H9 (cell line): ENCODE measurements at regions not wholly inside any gene's neighbourhood (a gene's known extent, or its start where the extent isn't known, plus 50 kb on each side); places are given as distances from the start of the nearest gene placed in this dataset.

Experiments
- DNase-seq: peaks from one replicate; pipeline ENCODE4 v3.0.0-alpha.2; 2017
- H2AFZ ChIP-seq: one replicate; pipeline ENCODE4 v1.6.1; 2013; ENCODE audit warnings: mild to moderate bottlenecking, low read length, control low read depth, moderate library complexity
- H2AK5ac ChIP-seq: 2 replicates; pipeline ENCODE4 v1.6.1; 2013; ENCODE audit warnings: low read length, control low read depth, mixed read lengths; ENCODE audit not compliant: insufficient read length
- H2BK120ac ChIP-seq: one replicate; pipeline ENCODE4 v1.6.1; 2013; ENCODE audit warnings: low read depth, mild to moderate bottlenecking, low read length, control low read depth, inconsistent platforms; ENCODE audit not compliant: poor library complexity, severe bottlenecking
- H2BK12ac ChIP-seq: 2 replicates; pipeline ENCODE4 v1.6.1; 2013; ENCODE audit warnings: low read length, control low read depth, mixed read lengths, low read depth; ENCODE audit not compliant: insufficient read length
- H2BK15ac ChIP-seq: 2 replicates; pipeline ENCODE4 v1.6.1; 2013; ENCODE audit warnings: low read depth, low read length, control low read depth
- H2BK20ac ChIP-seq: one replicate; pipeline ENCODE4 v1.6.1; 2013; ENCODE audit warnings: low read depth, mild to moderate bottlenecking, low read length, control low read depth, inconsistent platforms; ENCODE audit not compliant: poor library complexity, severe bottlenecking
- H2BK5ac ChIP-seq: 2 replicates; pipeline ENCODE4 v1.6.1; 2013; ENCODE audit warnings: low read length, control low read depth, mixed read lengths; ENCODE audit not compliant: insufficient read length
- H3K14ac ChIP-seq: 2 replicates; pipeline ENCODE4 v1.6.1; 2013; ENCODE audit warnings: low read length, control low read depth; ENCODE audit not compliant: insufficient read depth
- H3K18ac ChIP-seq: 2 replicates; pipeline ENCODE4 v1.6.1; 2013; ENCODE audit warnings: low read depth, mild to moderate bottlenecking, mixed read lengths, low read length, control low read depth; ENCODE audit not compliant: insufficient read length
- H3K23ac ChIP-seq: 2 replicates; pipeline ENCODE4 v1.6.1; 2013; ENCODE audit warnings: low read length, control low read depth, mixed read lengths, low read depth; ENCODE audit not compliant: insufficient read length
- H3K23me2 ChIP-seq: 2 replicates; pipeline ENCODE4 v1.6.1; 2013; ENCODE audit warnings: low read depth, mild to moderate bottlenecking, mixed read lengths, low read length, control low read depth; ENCODE audit not compliant: insufficient read length, poor library complexity, severe bottlenecking
- H3K27ac ChIP-seq: 2 replicates; pipeline ENCODE4 v1.5.1; 2013; ENCODE audit warnings: low read length, control low read depth, mixed read lengths, low read depth; ENCODE audit not compliant: insufficient read length
- H3K27me3 ChIP-seq: 2 replicates; pipeline ENCODE4 v1.6.1; 2013; ENCODE audit warnings: low read length, control low read depth, inconsistent platforms; ENCODE audit not compliant: insufficient read depth
- H3K4ac ChIP-seq: 2 replicates; pipeline ENCODE4 v1.6.1; 2013; ENCODE audit warnings: low read depth, mild to moderate bottlenecking, control low read depth, inconsistent platforms, low read length, moderate library complexity
- H3K4me1 ChIP-seq: 2 replicates; pipeline ENCODE4 v1.6.1; 2013; ENCODE audit warnings: low read length, control low read depth, inconsistent platforms; ENCODE audit not compliant: insufficient read depth
- H3K4me2 ChIP-seq: 2 replicates; pipeline ENCODE4 v1.6.1; 2013; ENCODE audit warnings: low read length, control low read depth, mixed read lengths; ENCODE audit not compliant: insufficient read length, insufficient read depth
- H3K56ac ChIP-seq: 2 replicates; pipeline ENCODE4 v1.6.1; 2013; ENCODE audit warnings: low read depth, mild to moderate bottlenecking, mixed read lengths, low read length, control low read depth; ENCODE audit not compliant: insufficient read length
- H3K79me1 ChIP-seq: 2 replicates; pipeline ENCODE4 v1.6.1; 2013; ENCODE audit warnings: low read depth, mild to moderate bottlenecking, moderate library complexity, low read length, control low read depth, inconsistent platforms; ENCODE audit not compliant: insufficient read depth, poor library complexity, severe bottlenecking
- H3K79me2 ChIP-seq: 2 replicates; pipeline ENCODE4 v1.6.1; 2013; ENCODE audit warnings: low read length, control low read depth, inconsistent platforms; ENCODE audit not compliant: insufficient read depth
- H3K9ac ChIP-seq: 2 replicates; pipeline ENCODE4 v1.6.1; 2013; ENCODE audit warnings: low read length, control low read depth, mixed read lengths; ENCODE audit not compliant: insufficient read length; ENCODE audit errors: extremely low read depth
- H3K9me3 ChIP-seq: one replicate; pipeline ENCODE4 v1.6.1; 2013; ENCODE audit warnings: low read depth, low read length, inconsistent platforms; ENCODE audit not compliant: control insufficient read depth
- H3T11ph ChIP-seq: one replicate; pipeline ENCODE4 v1.6.1; 2013; ENCODE audit warnings: mild to moderate bottlenecking, low read length, control low read depth, inconsistent platforms
- H4K20me1 ChIP-seq: one replicate; pipeline ENCODE4 v1.6.1; 2013; ENCODE audit not compliant: control insufficient read depth, insufficient read length, insufficient read depth
- H4K5ac ChIP-seq: 2 replicates; pipeline ENCODE4 v1.6.1; 2013; ENCODE audit warnings: low read depth, mild to moderate bottlenecking, mixed read lengths, low read length, control low read depth; ENCODE audit not compliant: insufficient read length
- H4K8ac ChIP-seq: replicated peaks from 2 replicates; pipeline ENCODE4 v1.6.1; 2013; ENCODE audit warnings: low read length, control low read depth, mixed read lengths, low read depth; ENCODE audit not compliant: insufficient read length
- H4K91ac ChIP-seq: 2 replicates; pipeline ENCODE4 v1.6.1; 2013; ENCODE audit warnings: low read depth, mild to moderate bottlenecking, moderate library complexity, mixed read lengths, low read length, control low read depth; ENCODE audit not compliant: insufficient read length
- H3K27ac Mint-ChIP-seq, 3 experiments: 2 replicates in 2 of 3; 3 replicates in 1 of 3; pipeline ENCODE4 v1.8.0; 2020 to 2021; ENCODE audit warnings: mixed read lengths in 3 of 3, mild to moderate bottlenecking in 1 of 3, moderate library complexity in 1 of 3
- H3K27me3 Mint-ChIP-seq: 2 replicates; pipeline ENCODE4 v1.8.0; 2021; ENCODE audit warnings: low read depth, mild to moderate bottlenecking, moderate library complexity, mixed read lengths
- H3K36me3 Mint-ChIP-seq, 3 experiments: 2 replicates in 2 of 3; 3 replicates in 1 of 3; pipeline ENCODE4 v1.8.0; 2020 to 2021; ENCODE audit warnings: low read depth in 3 of 3, mixed read lengths in 3 of 3; ENCODE audit not compliant: insufficient read depth in 1 of 3
- H3K4me1 Mint-ChIP-seq, 2 experiments: 2 replicates each; pipeline ENCODE4 v1.8.0; 2020; ENCODE audit warnings: mixed read lengths in 2 of 2
- H3K4me3 Mint-ChIP-seq, 2 experiments: 2 replicates in 1 of 2; 3 replicates in 1 of 2; pipeline ENCODE4 v1.8.0; 2020 to 2021; ENCODE audit warnings: mild to moderate bottlenecking in 2 of 2, mixed read lengths in 2 of 2, moderate library complexity in 1 of 2
- H3K9me3 Mint-ChIP-seq, 2 experiments: 2 replicates in 1 of 2; 3 replicates in 1 of 2; pipeline ENCODE4 v1.8.0; 2020; ENCODE audit warnings: mild to moderate bottlenecking in 2 of 2, mixed read lengths in 2 of 2, moderate library complexity in 1 of 2
- WGBS: extraction: QIAGEN DNeasy Blood & Tissue Kit; methylation state at CpG from one replicate; pipeline ENCODE4 v1.1.7; 2013; ENCODE audit warnings: missing lambda C conversion rate, low lambda C conversion rate, mixed read lengths; ENCODE audit not compliant: insufficient read length; ENCODE audit errors: extremely low coverage; 5-methylcytosine and 5-hydroxymethylcytosine counted together
- TF ChIP-seq, protein P1 (sequence below): fragments of 200-600 bp; sonication (generic); conservative IDR thresholded peaks from 3 replicates; pipeline ENCODE4 v1.8.0; 2021; ENCODE audit warnings: antibody characterized with exemption, mild to moderate bottlenecking

DNA sequence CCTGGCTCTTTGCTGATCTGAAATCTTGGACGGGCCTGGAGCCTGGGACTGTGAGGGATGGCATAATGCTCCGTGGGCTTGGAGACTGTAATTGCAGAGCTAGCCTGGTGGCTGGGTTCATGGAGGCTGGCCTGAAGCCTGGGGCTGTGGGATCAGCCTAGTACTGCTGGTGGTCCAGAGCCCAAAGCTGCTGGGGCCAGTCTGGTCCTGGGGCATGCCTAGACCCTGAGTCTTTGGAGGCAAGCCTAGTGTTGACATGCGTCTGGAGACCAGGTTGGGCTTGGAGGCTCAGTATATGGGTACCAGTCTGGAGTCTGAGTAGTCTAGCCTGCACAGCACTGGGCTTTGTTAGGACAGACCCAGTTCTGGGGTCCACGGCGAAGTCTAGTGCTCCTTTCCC, 172.0 kb upstream of the ZC4H2 start:
- Histone ChIP-seq H3K4ac (no peak overlapping the region), H2BK20ac (no peak overlapping the region), H3K23ac (no peak overlapping the region), H3K9ac (no peak overlapping the region), H2BK120ac (no peak overlapping the region), H3T11ph (no peak overlapping the region), H2BK15ac (no peak overlapping the region), H3K79me1 (no peaks in the 10 kb centered on the region), H4K8ac (no peak overlapping the region), H3K27ac (no peak overlapping the region), H4K20me1 (no peaks in the 10 kb centered on the region), H2AK5ac (no peak overlapping the region), H2AFZ (no peak overlapping the region), H4K5ac (no peak overlapping the region), H3K4me2 (no peak overlapping the region), H4K91ac (no peak overlapping the region), H3K56ac (no peak overlapping the region), H3K9me3 (peaks cover 15% of the 10 kb centered on the region), H2BK12ac (no peak overlapping the region), H3K4me1 (no peaks in the 10 kb centered on the region), H3K79me2 (no peaks in the 10 kb centered on the region), H2BK5ac (no peak overlapping the region), H3K18ac (no peak overlapping the region), H3K27me3 (no peaks in the 10 kb centered on the region), H3K23me2 (no peaks in the 10 kb centered on the region), H3K14ac (no peak overlapping the region)
- Mint-ChIP-seq H3K9me3 (peaks cover 75 to 80% of the 10 kb centered on the region in 2 experiments), H3K27ac (no peak overlapping the region), H3K4me1 (no peaks in the 10 kb centered on the region), H3K36me3 (peaks cover 7 to 34% (median 18%) of the 10 kb centered on the region in 3 experiments), H3K4me3 (no peak overlapping the region), H3K27me3 (no peaks in the 10 kb centered on the region; the same call in 1 of the 2 replicates)
- no CpG with 5 or more reads among the region's 5 CpGs for WGBS
- TF ChIP-seq, protein P1, sequence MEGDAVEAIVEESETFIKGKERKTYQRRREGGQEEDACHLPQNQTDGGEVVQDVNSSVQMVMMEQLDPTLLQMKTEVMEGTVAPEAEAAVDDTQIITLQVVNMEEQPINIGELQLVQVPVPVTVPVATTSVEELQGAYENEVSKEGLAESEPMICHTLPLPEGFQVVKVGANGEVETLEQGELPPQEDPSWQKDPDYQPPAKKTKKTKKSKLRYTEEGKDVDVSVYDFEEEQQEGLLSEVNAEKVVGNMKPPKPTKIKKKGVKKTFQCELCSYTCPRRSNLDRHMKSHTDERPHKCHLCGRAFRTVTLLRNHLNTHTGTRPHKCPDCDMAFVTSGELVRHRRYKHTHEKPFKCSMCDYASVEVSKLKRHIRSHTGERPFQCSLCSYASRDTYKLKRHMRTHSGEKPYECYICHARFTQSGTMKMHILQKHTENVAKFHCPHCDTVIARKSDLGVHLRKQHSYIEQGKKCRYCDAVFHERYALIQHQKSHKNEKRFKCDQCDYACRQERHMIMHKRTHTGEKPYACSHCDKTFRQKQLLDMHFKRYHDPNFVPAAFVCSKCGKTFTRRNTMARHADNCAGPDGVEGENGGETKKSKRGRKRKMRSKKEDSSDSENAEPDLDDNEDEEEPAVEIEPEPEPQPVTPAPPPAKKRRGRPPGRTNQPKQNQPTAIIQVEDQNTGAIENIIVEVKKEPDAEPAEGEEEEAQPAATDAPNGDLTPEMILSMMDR = no peak
- no peak for DNase-seq
